AML-193 (cell line): ENCODE measurements at regions not wholly inside any gene's neighbourhood (a gene's known extent, or its start where the extent isn't known, plus 50 kb on each side); places are given as distances from the start of the nearest gene placed in this dataset.
"Not testable (repeated sequence)": the region's sequence is repeated elsewhere in the genome, so short reads cannot be mapped to it uniquely, and the experiment has no call there.

Experiments used
- DNase-seq, 2 experiments: peaks; one replicate each; lab custom pipeline; 2025; lab: John Stamatoyannopoulos, UW

DNA sequence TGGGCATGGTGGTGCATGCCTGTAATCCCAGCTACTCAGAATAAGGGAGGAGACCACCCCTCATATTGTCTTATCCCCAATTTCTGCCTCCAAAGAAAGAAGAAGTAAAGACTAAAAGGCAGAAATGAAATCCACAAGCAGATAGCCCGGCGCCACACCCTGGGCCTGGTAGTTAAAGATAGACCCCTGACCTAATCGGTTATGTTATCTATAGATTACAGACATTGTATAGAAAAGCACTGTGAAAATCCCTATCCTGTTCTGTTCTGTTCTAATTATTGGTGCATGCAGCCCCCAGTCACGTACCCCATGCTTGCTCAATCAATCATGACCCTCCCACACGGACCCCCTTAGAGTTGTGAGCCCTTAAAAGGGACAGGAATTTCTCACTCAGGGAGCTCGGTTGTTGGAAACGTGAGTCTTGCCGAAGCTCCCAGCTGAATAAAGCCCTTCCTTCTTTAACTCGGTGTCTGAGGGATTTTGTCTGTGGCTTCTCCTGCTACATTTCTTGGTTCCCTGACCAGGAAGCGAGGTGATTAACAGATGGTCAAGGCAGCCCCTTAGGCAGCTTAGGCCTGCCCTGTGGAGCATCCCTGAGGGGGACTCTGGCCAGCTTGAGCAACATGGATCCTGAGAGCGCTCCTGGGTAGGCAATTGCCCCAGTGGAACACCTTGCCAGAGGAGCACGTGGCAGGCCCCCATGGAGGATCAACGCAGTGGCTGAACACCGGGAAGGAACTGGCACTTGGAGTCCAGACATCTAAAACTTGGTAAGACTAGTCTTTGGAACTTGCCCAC lies 188.7 kb upstream of the NDUFV2 start:
- DNase-seq = not testable (repeated sequence)

DNA sequence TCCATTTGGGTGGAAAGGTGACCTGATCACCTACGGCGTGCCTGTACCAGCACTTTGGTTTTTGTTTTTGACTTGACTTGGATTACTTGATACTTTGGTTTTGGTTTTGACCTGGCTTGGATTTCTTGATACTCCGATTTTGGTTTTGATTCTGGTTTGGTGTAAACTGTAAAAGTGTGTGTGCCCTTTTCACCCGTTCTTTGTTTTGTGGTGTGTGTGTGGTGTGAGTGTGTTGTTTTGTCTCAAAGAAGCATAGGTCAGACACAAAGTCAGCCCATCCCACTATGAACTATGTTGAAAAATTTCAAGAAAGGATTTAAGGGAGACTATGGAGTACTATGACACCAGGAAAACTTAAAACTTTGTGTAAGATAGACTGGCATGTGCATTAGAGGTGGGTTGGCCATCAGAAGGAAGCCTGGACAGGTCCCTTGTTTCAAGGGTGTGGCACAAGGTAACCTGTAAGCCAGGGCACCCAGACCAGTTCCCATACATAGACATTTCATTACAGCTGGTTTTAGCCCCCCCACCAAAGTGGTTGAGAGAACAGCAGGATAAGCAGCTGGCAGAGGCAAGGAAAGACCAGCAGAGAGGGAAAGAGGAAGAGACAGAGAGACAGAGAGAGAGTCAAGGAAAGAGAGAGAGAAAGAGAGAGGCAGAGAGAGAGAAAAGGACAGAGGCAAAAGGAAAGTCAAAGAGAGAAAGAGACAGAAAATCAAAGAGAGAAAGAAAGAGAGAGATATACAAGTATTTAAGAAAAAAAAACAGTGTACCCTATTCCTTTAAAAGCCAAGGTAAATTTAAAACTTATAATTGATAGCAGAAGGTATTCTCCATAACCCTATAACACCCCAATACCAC lies 187.9 kb upstream of the NDUFV2 start:
- DNase-seq = not testable (repeated sequence)

DNA sequence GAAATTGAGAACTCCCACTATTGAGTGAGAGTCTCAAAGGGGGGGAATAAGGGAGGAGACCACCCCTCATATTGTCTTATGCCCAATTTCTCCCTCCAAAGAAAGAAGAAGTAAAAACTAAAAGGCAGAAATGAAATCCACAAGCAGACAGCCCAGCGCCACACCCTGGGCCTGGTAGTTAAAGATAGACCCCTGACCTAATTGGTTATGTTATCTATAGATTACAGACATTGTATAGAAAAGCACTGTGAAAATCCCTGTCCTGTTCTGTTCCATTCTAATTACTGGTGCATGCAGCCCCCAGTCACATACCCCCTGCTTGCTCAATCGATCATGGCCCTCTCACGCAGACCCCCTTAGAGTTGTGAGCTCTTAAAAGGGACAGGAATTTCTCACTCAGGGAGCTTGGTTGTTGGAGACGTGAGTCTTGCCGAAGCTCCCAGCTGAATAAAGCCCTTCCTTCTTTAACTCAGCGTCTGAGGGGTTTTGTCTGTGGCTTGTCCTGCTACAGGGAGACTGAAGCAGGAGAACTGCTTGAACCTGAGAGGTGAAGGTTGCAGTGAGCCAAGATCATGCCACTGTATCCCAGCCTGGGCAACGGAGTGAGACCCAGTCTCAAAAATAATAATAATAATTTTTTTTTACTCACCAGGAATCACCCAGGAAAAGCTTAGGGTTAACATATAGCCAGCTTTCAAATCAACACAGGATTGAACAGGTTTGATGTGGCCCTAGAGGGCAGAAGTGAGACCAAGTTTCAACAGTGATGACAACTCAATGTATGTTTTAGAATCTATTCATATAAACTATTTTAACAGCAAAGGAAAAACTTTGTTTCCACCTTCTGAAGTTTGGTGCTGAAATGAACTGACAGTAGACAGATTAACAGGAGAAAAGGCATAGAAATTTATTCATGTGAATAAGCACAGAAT lies 181.4 kb upstream of the NDUFV2 start:
- not testable (repeated sequence) for DNase-seq

DNA sequence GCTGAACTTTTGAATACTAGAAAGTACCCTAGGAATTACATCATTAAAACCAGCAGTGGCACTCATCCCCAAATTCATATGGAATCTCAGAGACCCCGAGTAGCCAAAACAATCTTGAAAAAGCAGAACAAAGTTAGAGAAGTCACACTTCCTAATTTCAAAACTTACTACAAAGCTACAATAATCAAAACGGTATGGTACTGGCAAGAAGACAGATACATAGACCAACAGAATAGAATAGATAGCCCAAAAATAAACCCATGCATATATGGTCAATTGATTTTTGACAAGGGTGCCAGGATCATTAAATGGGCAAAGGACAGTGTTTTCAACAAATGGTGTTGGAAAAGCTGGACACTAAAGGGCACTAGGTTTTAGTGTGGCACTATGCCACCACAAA lies 176.0 kb upstream of the NDUFV2 start:
- no peak for DNase-seq

DNA sequence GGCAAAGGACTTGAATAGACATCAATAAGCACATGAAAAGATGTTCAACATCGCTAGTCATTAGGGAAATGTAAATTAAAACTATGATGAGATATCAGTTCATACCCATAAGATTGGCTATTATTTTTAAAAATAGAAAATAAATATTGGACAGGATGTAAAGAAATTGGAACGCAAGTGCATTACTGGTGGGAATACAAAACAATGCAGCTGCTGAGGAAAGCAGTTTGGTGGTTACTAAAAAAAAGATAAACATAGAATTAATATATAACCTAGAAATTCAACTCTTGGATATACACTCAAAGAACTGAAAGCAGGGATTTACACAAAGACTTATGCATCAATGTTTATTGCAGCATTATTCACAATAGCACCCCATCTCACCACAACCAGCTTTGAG lies 174.5 kb upstream of the NDUFV2 start:
- no peak for DNase-seq

DNA sequence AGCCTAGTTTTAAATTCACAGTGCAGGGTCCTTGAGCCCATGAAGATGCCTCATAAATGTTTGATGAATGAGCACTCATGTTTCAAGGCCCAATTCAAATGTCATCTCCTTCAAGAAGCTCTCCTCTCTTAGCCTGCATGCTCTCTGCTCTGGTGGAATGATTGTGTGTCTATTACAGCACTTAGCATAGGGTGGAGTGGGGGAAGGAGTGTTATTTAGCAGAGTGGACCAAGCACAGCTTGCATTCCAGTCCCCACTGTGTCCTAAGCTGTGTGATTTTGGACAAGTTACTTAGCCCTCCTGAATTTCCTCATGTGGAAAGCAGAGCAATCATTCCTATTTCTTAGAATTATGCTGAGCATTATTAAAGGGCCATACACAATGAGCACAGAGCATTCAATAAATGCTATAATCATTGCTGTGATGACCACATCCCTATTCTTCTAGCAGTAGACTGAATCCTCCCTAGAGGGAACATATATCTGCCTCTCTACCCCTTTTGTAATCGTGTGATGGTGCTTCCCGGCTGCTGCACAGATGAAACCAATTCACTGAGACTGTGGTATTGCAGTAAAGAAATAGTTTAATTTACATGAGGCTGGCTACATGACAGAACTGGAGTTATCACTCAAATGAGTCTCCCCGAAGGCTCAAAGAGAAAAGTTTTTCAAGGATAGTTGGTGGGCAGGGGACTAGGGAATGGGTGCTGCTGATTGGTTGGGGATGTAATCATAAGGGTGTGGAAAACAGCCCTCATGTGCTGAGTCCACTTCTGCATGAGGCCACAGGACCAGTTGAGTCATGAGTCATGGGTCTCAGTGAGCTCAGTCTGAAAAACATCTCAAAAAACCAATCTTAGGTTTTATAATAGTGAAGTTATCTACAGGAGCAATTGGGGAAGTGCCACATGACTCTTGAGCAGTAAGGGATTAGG lies 173.4 kb upstream of the NDUFV2 start:
- no peak for DNase-seq

DNA sequence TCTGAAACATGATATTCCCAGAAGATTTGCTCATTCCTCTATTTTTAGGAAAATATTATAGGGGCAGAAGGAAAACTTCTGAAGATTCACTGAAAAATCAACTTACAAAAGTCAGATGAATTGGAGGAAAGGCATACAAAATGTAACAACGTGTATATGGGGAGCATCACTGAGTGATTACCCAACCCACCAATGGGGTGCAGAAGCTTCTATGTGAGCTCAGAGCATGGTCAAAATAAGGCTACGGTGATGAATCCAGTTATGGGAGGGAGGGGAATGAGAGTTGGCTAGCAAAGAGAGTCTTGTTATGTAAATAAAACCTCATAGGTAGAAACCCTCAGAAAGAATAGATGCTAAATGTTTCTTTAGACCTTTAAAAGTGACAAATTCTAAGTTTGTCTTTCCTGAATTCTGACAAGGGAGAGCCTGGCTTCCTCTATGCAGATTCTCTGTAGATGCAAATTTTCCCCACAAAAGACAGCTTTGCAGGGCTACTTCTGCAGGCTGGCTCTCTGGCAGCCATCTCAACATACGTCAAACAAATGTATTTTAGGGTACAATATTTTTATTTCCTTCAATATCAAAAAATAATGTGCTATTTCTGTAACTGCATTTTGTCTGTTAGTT lies 171.4 kb upstream of the NDUFV2 start:
- no peak for DNase-seq

DNA sequence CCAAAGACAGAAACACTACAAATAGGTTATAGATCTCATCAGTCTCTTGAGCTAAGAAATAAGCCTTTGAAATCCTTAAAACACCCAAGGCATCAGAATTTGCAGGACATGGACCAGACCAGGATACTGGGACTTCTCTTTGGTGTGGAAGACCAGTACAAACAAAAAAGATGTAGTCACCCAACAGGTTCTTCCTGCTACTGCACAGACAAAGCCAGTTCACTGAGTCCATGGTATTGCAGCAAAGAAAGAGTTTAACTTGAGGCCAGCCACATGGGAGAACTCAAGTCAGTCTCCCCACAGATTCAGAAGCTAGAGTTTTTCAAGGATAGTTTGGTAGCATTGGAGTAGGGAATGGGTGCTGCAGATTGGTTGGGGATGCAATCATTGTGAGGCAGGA lies 169.6 kb upstream of the NDUFV2 start:
- no peak for DNase-seq

DNA sequence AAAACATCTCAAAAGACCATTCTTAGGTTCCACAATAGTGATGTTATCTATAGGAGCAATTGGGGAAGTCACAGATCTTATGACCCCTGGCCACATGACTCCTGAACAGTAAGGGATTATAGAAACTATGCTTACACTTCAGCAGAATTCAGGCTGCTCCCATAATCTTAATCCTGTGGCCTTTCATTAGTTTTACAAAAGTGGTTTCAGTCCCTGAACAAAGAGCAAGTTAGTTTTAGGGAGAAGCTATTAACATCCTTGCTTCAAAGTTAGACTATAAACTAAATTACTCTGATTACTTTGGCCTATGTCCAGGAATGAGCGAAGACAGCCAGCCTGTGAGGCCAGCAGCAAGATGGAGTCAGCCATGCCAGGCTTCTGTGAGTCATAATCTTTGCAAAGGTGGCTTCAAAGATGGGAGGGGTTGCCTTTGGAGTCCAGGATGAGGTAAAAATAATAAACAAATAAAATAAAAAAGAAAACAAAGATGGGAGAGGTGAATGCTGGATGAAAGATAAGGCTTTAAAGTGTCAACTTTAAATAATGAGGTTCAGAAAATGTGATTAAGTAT lies 168.7 kb upstream of the NDUFV2 start:
- no peak for DNase-seq

DNA sequence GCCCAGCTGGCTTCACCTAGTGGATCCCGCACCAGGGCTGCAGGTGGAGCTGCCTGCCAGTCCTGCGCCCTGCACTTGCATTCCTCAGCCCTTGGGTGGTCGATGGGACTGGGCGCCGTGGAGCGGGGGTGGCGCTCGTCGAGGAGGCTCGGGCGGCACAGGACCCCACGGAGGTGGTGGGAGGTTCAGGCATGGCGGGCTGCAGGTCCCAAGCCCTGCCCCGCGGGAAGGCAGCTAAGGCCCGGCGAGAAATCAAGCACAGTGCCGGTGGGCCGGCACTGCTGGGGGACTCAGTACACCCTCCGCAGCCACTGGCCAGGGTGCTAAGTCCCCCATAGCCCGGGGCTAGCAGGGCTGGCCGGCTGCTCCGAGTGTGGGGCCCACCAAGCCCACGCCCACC lies 167.2 kb upstream of the NDUFV2 start:
- DNase-seq = not testable (repeated sequence)

DNA sequence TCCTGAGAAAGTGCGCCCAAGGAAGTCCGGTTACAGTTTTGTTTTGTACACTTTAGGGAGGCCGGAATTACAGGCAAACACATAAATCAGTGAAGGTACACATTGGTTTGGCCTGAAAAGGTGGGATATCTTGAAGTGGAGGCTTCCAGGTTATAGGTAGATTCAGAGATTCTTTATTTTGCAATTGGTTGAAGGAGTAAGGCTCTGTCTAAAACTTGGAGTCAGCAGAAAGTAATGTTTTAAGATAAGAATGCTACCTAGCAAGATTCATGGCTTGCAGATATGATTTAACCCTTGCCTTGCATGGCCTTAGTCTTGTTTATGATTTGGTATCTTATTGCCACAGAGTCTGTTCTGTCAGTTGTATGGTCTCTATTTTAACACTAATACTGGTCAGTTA lies 165.9 kb upstream of the NDUFV2 start:
- DNase-seq = no peak

DNA sequence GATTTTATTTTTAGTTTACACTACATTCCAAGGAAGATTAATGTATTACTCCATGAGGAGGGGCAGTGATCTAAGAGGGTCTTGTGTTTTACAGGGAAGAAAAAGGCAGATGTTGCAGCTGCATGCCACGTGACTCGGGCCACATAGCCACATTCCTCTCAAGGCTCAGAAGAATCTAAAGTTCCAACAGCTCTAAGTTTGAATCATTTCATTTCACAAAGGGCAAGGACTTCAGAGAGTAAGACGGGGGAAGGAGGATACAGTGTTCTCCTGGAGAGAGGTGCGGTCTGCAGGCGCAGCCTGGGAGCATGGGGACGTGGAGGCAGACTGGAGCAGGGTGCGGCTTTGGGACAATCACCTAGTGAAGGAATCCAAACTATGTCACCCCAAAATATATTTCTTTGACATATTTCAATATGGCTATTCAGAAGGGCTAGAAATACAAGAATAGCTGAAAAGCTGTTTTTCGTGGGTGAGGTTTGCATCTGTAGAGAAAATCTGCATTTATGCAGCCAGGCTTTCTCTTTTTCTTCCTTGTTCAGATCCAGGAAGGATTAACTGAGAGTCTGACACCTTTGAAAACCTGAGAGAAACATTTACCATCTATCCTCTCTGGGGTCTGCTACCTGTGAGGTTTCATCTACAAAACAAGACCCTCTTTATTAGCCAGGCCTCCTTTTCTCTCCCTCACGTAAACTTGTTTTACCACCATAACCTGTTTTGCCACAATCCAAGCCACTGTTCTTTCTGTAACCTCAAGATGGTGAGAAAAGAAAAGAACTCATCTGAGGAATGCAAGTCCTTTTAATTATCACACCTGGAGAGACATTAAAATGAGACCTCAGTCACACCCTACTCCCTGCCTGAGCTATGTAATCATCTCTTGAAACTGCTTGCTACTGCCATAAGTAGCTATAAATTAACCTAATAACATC lies 165.1 kb upstream of the NDUFV2 start:
- DNase-seq = no peak

DNA sequence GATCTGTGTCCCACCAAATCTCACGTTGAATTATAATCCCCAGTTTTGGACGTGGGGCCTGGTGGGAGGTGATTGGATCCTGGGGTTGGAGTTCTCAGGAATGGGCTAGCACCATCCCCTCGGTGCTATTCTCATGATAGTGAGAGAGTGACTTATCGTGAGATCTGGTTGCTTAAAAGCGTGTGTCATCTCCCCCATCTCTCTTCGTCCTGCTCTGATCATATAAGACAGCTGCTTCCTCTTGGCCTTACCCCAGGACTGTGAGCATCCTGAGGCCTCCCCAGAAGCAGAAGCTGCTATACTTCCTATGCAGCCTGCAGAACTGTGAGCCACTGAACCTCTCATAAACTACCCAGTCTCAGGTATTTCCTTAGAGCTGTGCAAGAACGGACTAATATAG lies 163.7 kb upstream of the NDUFV2 start:
- DNase-seq = no peak

DNA sequence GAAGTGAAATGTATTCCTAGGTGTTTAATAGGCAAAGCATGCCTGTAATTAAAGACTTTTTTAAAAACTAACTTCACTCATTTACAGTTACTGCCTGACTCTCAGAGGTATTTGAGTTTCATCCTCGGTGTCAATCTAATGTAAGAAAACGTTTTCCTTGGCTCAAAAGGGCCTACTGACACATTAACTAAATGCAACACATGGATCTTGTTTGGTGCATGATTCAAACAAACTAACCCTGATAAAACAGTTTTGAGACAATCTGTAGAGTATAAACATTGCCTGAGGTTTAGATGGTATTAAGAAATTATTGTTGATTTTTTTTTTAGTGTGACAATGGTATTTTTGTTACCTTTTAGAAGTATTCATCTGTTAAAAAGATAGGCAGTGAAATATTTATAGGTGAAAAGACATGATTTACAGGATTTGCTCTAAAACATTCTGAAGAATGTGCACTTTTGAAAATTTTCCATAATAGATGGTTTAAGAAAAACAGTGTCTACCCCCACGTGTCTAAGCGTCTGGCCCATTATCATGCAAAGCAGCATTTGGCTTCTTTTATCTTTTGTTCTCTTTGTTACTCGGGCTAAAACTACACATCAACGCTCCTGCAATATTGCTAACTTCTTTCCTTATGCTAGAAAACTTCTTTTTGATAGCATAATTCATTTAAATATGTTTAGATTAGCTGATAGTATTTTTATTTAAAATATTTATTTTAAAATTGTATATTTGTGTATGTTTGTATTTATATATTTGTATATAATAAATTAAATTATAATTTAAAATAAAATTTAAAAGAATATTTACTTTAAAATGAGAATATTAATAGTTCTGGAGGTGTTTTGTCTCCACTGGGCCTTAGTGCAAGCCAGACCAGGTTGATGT lies 160.2 kb upstream of the NDUFV2 start:
- no peak for DNase-seq

DNA sequence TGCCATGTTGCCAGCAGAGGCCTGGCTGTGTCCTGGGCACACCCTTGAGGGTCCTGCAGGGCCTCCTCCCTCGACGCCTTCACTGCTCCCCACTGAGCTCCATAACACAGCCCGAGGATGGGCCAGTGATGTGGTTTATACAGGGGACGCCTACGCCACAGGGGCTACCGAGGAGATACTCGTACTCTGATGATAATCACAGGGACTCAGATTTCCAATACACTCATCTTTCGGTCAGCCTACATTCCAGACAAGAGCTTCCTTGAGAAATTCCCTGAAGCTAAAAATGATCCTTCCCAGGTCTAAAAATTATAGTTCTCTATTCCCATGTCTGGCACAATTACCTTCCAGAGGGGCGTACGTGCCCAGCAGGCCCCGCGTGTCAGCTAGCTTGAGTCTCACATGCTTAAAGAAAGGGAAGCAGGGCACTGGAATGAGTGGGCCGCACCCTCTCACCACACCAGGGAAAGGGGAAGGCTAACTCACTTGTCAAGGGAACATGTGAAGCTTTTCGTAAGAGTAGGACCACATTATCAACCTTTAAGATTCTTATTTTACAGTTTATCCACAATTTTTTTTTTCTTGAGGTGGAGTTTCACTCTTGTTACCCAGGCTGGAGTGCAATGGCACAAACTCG lies 159.5 kb upstream of the NDUFV2 start:
- DNase-seq = no peak

DNA sequence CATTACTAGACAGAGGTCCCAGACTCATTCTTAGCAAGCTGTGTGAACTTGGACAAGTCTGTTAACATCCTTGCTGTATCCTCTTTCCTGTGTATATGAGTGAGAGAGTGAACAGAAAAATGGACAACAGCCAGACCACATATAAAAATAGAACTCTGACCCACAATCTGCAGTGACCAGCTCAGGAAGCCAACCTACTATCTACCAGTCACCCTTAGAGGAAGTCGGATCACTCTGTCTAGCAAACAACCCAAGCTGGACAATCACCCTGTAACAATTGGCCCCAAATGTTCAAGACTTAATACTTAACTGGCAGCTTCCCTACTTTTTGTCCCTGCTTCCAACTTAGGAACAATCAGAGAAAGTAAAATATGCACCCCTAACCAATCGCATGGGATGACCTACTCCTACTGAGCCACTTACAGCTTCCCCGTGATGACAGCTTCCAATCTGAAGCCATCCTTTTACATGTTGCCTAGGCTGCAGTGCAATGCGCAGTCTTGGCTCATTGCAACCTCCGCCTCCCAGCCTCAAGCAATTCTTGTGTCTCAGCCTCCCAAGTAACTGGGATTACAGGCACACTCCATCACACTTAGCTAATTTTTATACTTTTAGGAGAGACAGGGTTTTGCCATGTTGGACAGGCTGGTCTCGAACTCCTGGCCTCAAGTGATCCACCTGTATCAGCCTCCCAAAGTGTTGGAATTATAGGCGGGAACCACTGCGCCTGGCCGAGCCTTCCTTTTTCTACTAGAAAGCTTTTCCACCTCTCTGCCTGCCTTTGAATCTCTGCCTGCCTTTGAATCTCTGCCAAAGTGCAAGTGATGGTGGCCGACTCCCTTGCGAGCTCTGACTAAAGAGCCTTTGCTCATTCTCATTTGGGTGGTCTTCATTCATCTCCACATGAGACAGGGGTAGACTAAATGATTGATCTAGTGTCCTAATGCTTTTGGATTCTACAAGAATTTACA lies 158.3 kb upstream of the NDUFV2 start:
- no peak for DNase-seq
